Upper lobe of left lung (tissue), 4 donors: ENCODE measurements at regions not wholly inside any gene's neighbourhood (a gene's known extent, or its start where the extent isn't known, plus 50 kb on each side); places are given as distances from the start of the nearest gene placed in this dataset.

Experiments
- CTCF ChIP-seq, 6 experiments: fragments of 450-650 bp in 4 of 6; fragments of 200-600 bp in 2 of 6; sonication (generic) in 2 of 6; IDR thresholded peaks; one replicate each; pipeline ENCODE4 v1.5.1; 2016 to 2019; ENCODE audit warnings: antibody characterized with exemption in 6 of 6
- EP300 ChIP-seq, 4 donors: sonication (generic); formaldehyde crosslinking; IDR thresholded peaks; one replicate each; pipeline ENCODE4 v1.5.1; 2017; ENCODE audit warnings: antibody characterized with exemption in 4 of 4, control low read depth in 2 of 4
- POLR2AphosphoS5 ChIP-seq, 2 donors: sonication (generic); formaldehyde crosslinking; IDR thresholded peaks; one replicate each; pipeline ENCODE4 v1.5.1; 2017; ENCODE audit warnings: antibody characterized with exemption in 2 of 2

DNA sequence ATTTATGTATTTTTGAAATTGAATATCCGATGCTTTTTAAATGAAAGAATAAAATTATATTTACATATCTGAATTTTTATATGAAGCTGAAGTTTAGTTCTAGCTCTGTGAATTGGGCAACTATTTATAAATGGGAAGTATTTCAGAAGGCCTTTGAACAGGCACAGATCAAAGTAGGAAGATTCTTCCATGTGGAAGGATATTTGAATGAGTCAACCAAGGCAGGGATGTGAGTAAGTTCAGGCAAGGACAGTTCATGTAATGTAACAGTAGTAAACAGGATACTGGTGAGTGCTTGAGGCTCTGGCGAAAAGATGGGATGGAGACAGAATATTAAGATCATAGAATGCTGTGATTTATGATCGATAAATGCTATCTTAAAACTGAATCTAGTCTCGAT lies 417.8 kb upstream of the CCDC179 start:
- TF ChIP-seq CTCF (IDR thresholded peaks at IDR 0.05) (no peak), EP300 (IDR thresholded peaks at IDR 0.05) (no peak), POLR2AphosphoS5 (IDR thresholded peaks at IDR 0.05) (no peak)
